Fibroblast of skin of back (primary cell): ENCODE measurements at regions not wholly inside any gene's neighbourhood (a gene's known extent, or its start where the extent isn't known, plus 50 kb on each side); places are given as distances from the start of the nearest gene placed in this dataset.

ENCODE experiments used
- DNase-seq: peaks from one replicate; pipeline ENCODE4 v3.0.0-alpha.2; 2013

GRCh38 chr10:42973870-42974692 lies 102.8 kb upstream of the RET start:
- no peak for DNase-seq

DNA sequence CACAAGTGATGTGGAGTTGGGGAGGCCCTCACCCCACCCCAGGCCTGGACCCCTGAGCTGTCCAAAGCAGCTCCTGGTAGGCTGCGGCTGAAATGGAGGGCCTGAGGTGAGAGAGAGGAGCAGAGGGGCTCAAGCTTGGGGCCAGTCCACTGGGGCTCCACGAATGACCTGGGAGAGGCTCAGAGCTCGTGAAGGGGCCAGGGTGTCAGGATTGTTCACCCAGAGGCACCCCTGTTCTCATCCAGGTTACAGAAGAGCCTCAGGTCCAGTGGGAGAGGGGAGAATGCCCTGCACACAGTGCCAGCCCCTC lies 102.2 kb upstream of the RET start:
- DNase-seq = no peak

- DNase-seq = no peak
Measured at GRCh38 chr10:42975005-42975493, 101.8 kb upstream of the RET start.

DNA sequence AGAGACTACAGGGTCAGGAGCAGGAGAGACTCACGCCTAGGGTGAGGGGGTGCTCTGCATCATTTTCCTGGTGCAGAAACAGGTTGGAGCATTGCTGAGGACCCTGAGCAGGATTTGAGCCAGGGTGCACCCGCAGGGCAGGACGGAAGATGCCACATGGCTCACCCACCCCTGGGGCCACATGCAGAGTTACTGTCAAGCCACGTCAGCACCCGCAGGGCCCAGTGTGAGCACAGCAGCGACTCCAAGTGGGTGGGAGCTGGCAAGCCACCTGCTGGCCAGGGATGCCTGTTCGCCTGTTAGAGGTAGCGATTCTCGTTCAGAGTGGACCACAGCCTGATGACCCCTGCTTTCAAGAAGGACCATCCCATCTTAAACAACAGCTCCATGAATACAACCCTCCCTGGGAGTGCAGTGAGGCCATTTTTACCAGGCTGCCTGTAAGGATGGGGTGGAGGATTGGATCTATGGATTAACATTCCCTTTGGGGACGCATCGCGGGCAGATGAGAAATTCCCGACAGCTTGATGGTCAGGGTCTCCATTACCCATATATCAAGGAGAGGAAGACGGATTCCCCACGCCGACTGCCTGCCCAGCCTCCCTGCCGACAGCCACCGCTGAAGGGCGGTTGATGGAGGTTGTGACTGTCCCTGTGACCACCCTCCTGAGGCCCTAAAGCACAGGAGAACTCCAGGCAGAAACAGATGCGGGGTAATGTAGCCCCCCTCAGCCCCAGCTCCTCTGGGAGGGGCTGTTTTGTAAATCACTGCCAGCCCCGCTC lies 101.1 kb upstream of the RET start:
- no peak for DNase-seq

DNA sequence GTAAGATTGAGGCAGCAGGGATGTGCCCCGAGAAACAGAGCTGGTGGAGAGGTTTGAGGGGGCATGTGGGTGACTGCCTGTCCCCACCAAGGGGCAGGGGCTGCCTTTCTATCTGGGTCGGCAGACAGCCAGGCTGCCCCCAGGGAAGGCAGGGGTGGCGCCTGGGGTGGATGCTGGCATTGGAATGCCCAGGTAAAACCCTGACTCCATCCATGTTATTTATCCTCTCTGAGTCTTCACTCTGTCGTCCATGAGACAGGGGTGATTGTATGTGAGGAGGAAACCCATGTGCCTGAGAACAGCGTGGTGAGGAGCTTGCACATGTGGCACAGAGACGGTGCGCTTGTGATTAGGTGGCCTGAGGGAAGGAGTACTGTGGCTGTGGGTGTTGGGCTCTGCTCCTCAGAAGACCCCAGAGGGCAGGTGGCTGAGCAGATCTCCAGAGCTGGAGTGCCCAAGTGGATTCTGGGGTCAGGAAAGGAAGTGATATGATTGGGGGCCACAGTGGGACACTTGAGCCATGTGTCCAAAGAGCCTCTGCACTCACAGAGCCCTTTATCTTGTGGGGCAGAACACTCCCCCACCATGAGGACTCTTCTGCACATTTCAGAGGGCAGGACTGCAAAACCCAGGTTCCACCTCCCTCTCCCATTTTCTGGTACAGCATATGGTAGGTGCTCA lies 100.4 kb upstream of the RET start:
- DNase-seq = no peak

GRCh38 chr10:42977032-42977416 lies 99.8 kb upstream of the RET start:
- DNase-seq = no peak

DNA sequence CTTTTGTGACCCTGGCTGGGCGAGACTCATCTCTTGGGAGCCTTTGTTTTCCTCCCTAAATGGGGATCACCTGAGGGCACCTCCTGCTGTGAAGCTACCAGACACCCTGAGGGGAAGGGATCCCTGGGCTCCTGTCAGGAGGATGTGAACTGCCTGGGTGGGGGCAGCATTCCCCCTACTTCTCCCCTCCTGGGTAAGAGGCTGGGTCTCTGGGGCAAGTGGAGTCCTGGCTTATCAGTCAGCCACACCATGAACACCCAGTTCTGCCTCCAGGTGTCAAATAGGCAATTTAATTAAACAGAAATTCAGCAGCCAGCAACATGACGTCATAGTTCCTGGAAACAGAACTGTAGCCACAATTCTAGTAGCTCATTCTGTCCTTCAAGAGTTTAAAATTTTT lies 97.7 kb upstream of the RET start:
- DNase-seq = no peak

DNA sequence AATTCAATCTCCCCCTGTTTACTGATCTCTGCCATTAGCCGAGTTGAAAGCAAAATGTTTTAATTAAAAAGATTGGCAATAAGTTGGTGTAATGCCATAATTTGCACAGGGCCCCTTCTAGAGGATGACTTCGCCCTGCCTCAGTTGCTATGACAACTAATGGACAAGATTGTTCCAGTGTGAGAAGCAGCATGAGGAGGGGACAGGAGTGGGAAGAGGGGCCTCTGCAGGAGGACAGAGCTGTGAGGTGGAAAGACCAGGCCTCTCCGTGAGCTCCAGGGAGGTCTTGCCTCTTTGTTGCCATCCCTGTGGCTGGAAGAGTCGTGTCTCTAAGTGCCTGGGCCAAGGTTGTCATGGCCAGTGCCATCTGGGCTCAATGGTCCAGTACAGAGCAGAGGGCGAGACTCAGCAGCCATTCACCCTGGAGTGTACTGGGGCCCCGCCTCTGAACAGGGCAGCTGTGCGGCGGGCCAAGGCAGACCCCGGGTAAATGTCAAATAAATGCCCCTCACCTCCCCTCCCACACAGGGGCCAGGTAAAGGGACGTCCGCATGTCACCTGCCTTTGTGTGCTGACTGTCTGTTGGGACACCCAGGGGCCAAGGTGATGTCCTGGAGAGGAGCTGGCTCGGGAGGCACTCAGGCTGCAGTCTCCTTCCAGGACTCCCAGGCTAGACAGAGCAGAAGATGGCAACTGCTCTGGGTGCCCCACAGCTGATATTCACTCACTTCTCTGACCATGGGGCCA lies 97.0 kb upstream of the RET start:
- no peak for DNase-seq

- no peak for DNase-seq
Measured at GRCh38 chr10:42980553-42981357, 96.1 kb upstream of the RET start.

- DNase-seq = no peak
Measured at GRCh38 chr10:42981358-42982236, 95.3 kb upstream of the RET start.

- no peak for DNase-seq
Measured at GRCh38 chr10:42982891-42983506, 93.9 kb upstream of the RET start.

GRCh38 chr10:42983591-42983990 lies 93.3 kb upstream of the RET start:
- DNase-seq = no peak

DNA sequence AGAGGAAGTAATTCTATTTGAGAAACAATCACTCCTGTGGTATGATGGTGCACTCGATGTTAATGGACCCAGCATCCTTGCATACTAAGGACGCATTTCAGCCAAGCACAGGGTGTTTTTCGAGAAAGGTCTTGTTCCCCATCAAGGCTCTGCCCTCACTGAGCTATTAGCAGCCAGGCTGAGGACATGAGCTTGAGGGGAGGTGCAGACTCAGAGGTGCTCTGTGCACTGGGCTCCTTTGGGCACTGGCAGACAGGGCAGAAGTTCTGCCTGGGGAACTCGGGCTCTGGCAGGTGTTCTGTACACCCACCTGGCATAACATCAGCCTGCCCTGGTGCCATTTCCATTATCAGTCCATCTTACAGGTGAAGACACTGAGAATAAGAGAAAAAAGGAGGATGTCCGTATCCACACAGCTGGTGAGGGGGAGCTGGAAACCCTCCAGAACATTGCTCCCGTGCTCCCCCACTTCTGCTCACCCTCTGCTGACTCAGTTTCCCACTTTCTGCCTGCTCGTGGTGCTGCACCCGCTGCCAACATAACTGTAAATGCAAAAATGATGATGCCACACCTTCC lies 92.7 kb upstream of the RET start:
- DNase-seq = no peak

GRCh38 chr10:42984761-42985325 lies 92.0 kb upstream of the RET start:
- DNase-seq = no peak

- DNase-seq = no peak
Measured at GRCh38 chr10:42985436-42986316, 91.2 kb upstream of the RET start.

- DNase-seq = no peak
Measured at GRCh38 chr10:42986633-42987032, 90.2 kb upstream of the RET start.

DNA sequence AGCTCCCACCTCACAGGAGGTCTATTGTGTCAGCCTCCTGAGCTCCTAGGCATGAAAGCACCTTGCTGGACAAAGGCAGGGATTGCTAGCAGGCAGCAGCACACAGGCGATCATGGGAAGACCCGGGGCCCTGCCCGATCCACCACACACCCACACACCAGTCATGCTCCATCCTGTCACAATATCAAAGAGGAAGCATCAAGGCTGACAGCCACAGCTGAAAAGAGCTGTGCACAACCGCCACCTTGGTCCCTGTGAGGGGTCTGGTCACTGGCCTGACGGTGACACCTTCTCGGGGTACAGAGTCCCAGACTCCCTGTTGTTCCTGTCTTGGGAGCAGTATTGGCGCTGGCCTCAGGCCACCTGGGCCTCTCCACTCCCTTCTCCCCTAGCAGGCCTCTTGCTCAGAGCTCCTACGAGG lies 89.7 kb upstream of the RET start:
- DNase-seq = no peak

DNA sequence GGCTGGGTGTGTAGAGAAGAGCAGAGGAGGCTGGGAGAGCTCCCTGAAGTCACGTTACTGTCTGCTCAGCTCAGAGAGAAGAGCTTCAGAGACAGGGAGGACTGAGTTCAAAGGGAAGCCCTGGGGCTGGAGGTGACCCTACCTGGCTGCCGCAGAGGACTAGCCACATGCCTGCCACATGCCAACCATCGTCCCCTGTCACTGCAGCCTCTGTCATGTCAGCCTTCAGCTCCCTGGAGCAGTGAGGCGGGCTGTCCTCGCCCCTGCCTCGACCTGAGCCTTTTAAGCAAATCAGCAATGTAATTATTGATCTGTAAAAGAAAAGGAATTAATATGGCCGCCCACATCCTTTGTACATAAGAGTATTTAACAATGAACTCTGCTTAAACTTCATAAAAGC lies 89.3 kb upstream of the RET start:
- no peak for DNase-seq

DNA sequence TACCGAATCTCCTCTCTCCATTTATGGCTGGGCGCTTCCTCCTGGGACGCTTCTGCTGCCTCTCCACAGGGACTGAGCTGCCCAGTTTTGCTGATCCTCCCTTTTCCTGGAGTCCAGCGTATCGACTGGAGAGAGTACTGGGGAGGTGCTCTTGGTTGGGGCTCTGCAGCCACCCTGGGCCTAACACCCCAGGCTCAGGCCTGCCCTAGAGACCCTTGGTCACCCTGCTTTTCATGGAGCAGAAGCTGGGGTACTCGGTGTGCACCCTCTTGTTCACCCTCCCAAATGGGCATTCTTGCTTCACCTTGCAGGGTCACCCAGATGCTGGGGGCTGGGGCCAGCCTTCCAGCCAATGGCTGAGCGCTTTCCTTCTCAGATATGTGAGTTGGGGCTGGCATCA lies 88.8 kb upstream of the RET start:
- DNase-seq = no peak
